CD8-positive, alpha-beta memory T cell (primary cell): ENCODE measurements at regions not wholly inside any gene's neighbourhood (a gene's known extent, or its start where the extent isn't known, plus 50 kb on each side); places are given as distances from the start of the nearest gene placed in this dataset.
A peak's percentile ranks its signal among the peaks of the same experiment; 100 is the strongest.

Experiments
- CTCF ChIA-PET: fragments of 350-600 bp; sonication (Branson Sonifier 250); formaldehyde crosslinking; loops from one replicate; lab custom pipeline; 2021; ENCODE audit warnings: antibody characterized with exemption; lab: Charles Lee
- POLR2A ChIA-PET: fragments of 350-600 bp; sonication (Branson Sonifier 250); formaldehyde crosslinking; loops from one replicate; lab custom pipeline; 2021; ENCODE audit warnings: antibody characterized with exemption; lab: Charles Lee
- DNase-seq, 5 donors: peaks; one replicate each; pipeline versions ENCODE4 v3.0.0 to v3.0.0-alpha.2; 2020 to 2022; ENCODE audit warnings: mixed read lengths in 1 of 5
- H3K27ac ChIP-seq: one replicate; pipeline ENCODE4 v1.7.0; 2013; ENCODE audit warnings: low read depth, mild to moderate bottlenecking, low read length, moderate library complexity
- H3K27me3 ChIP-seq: 2 replicates; pipeline ENCODE4 v1.7.0; 2013; ENCODE audit warnings: low read length, mild to moderate bottlenecking; ENCODE audit not compliant: insufficient read depth, poor library complexity, severe bottlenecking
- H3K36me3 ChIP-seq: 2 replicates; pipeline ENCODE4 v1.7.0; 2013; ENCODE audit warnings: mild to moderate bottlenecking, low read length, moderate library complexity; ENCODE audit not compliant: insufficient read depth
- H3K4me1 ChIP-seq: 2 replicates; pipeline ENCODE4 v1.7.0; 2013; ENCODE audit warnings: mild to moderate bottlenecking, low read length, moderate library complexity; ENCODE audit not compliant: insufficient read depth
- H3K4me3 ChIP-seq: 2 replicates; pipeline ENCODE4 v1.7.0; 2013; ENCODE audit warnings: mild to moderate bottlenecking, low read length
- H3K9me3 ChIP-seq: 2 replicates; pipeline ENCODE4 v1.7.0; 2013; ENCODE audit warnings: mild to moderate bottlenecking, low read length
- H3K27ac Mint-ChIP-seq, 8 donors: one replicate each; pipeline ENCODE4 v1.8.0; 2020 to 2021; ENCODE audit warnings: mixed read lengths in 8 of 8, mild to moderate bottlenecking in 6 of 8, inconsistent platforms in 3 of 8, moderate library complexity in 3 of 8
- H3K27me3 Mint-ChIP-seq, 2 donors: one replicate each; pipeline ENCODE4 v1.8.0; 2020 to 2021; ENCODE audit warnings: mixed read lengths in 2 of 2, mild to moderate bottlenecking in 1 of 2, moderate library complexity in 1 of 2
- H3K36me3 Mint-ChIP-seq, 3 donors: one replicate each; pipeline ENCODE4 v1.8.0; 2020 to 2021; ENCODE audit warnings: mixed read lengths in 3 of 3, inconsistent platforms in 1 of 3, mild to moderate bottlenecking in 1 of 3
- H3K4me1 Mint-ChIP-seq, 3 donors: one replicate each; pipeline ENCODE4 v1.8.0; 2020 to 2021; ENCODE audit warnings: mixed read lengths in 3 of 3, inconsistent platforms in 1 of 3, mild to moderate bottlenecking in 1 of 3
- H3K4me3 Mint-ChIP-seq, 7 donors: one replicate each; pipeline ENCODE4 v1.8.0; 2020 to 2021; ENCODE audit warnings: mixed read lengths in 7 of 7, mild to moderate bottlenecking in 6 of 7, moderate library complexity in 4 of 7, inconsistent platforms in 2 of 7
- H3K9me3 Mint-ChIP-seq, 5 donors: one replicate each; pipeline ENCODE4 v1.8.0; 2020 to 2022; ENCODE audit warnings: mixed read lengths in 5 of 5, mild to moderate bottlenecking in 3 of 5, moderate library complexity in 2 of 5, inconsistent platforms in 1 of 5

DNA sequence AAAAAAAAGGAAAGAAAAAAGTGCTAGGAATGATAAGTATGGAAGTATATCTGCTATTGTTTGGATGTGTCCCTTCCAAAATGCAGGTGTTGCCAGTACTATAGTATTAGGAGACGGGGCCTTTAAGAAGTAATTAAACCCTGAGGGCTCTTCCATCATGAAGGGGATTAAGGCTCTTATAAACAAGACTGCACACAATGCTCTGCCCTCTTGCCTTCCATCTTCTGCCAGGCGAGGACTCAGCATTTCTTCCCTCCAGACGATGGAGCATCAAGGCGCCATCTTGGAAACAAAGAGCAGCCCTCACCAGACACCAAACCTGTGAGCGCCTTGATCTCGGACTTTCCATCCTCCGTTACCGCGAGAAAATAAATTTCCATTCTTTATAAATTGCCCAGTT, 120.1 kb upstream of the GPM6A start:
- ChIA-PET CTCF (no interaction called here), POLR2A (no interaction called here)
- Mint-ChIP-seq H3K27me3 (peaks cover 0 to 2% of the 10 kb centered on the region in 2 donors), H3K27ac (no peak overlapping the region), H3K4me3 (no peak overlapping the region), H3K4me1 (no peaks in the 10 kb centered on the region), H3K9me3 (no peaks in the 10 kb centered on the region), H3K36me3 (no peaks in the 10 kb centered on the region)
- no peaks in the 10 kb centered on the region for H3K4me1 ChIP-seq
- no peaks in the 10 kb centered on the region for H3K9me3 ChIP-seq
- no peak overlapping the region for H3K27ac ChIP-seq
- H3K4me3 ChIP-seq = no peak overlapping the region
- no peak for DNase-seq
- H3K27me3 ChIP-seq = no peaks in the 10 kb centered on the region
- H3K36me3 ChIP-seq = no peaks in the 10 kb centered on the region

DNA sequence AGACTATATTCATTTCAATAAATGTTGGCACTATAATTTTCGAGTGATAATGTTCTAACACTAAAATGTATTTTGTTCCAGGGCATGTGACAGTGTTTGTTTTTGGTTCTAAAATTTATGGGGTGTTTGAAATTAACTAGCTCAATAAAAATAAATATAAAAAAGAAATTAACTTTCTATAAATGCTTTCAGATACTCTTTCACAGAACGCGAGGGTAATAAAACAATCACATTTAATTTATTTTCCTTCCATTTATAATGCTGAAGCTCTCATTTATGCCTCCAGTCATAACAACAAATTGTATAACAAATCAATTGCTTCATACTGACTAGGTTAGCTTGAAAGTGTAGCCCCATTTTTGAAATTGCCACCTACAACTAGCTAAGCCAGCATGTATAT, 122.4 kb upstream of the GPM6A start:
- H3K4me1 ChIP-seq = no peaks in the 10 kb centered on the region
- Mint-ChIP-seq H3K9me3 (no peaks in the 10 kb centered on the region), H3K36me3 (no peaks in the 10 kb centered on the region), H3K4me3 (no peak overlapping the region), H3K4me1 (no peaks in the 10 kb centered on the region), H3K27ac (no peak overlapping the region), H3K27me3 (peaks cover 0 to 2% of the 10 kb centered on the region in 2 donors)
- ChIA-PET POLR2A (no interaction called here), CTCF (no interaction called here)
- H3K9me3 ChIP-seq = no peaks in the 10 kb centered on the region
- no peak overlapping the region for H3K27ac ChIP-seq
- no peak for DNase-seq
- H3K4me3 ChIP-seq = no peak overlapping the region
- no peaks in the 10 kb centered on the region for H3K36me3 ChIP-seq
- H3K27me3 ChIP-seq = no peaks in the 10 kb centered on the region

DNA sequence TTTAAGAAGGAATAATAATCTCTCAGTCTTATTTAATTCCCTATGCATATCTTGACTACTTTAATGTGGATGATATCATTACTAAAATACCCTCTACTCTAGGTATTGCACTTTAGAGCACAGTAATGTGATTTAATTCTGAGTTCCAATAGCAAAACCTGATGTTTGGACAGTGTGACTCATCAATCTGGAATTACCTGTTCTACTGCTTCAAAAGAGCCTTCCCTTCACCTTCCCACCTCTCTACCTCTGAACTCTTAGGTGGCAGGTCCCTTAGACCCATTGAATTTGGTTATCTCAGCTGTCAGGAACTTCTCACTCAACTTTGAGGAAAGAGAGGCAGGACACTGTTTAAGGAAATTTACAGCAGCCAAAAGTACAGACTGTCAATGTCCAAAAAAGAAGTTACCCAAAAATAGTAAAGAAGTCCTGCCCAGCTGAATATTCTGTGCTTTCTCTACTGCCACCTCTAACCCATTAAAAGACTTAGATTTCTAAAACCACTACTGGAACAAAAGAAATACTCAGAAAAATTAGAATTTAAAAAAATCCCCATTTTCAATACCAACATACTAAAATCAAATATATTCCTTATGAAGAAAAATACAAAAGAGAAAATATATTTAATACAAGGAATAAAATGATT, 123.1 kb upstream of the GPM6A start:
- no peak for DNase-seq
- Mint-ChIP-seq H3K9me3 (no peaks in the 10 kb centered on the region), H3K27me3 (peaks cover 0 to 2% of the 10 kb centered on the region in 2 donors), H3K4me3 (no peak overlapping the region), H3K4me1 (no peaks in the 10 kb centered on the region), H3K27ac (no peak overlapping the region), H3K36me3 (no peaks in the 10 kb centered on the region)
- no peak overlapping the region for H3K27ac ChIP-seq
- ChIA-PET CTCF (no interaction called here), POLR2A (no interaction called here)
- H3K4me1 ChIP-seq = no peaks in the 10 kb centered on the region
- H3K9me3 ChIP-seq = no peaks in the 10 kb centered on the region
- H3K27me3 ChIP-seq = no peaks in the 10 kb centered on the region
- H3K36me3 ChIP-seq = no peaks in the 10 kb centered on the region
- no peak overlapping the region for H3K4me3 ChIP-seq

DNA sequence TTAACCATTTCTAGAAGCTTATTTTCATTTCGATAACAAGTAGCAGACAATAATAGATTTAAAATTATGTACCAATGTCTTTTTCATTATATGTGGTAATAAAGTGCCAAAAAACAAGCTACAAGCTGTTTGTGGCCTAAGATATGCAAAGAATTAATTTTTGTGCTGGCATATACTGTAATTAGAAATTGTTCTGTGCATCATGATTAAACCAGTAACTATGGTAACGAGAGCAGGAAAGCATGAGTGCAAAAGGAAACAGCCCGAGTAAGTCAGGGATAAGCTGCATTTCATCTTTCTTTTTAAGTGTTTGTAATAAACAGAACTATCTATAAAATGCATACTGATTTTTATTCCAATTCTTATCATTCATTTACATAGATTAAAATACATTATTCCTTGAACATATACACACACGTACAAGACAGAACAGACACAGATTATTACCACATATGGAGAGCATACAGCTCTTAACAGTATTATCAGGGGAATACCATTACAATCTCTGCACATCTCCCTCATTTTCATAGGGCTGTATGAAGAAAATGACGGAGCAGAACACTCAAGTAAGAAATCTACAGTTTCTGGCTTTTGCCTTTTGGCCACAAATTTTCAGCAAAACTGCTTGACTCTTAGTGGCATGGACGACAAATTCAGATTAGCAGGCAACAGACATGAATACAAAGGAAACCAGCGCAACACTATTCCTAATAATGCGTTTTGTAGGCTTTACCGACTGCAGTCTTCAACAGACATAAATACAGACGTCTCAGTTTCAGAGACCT, 121.3 kb upstream of the WDR17 start:
- Histone ChIP-seq H3K9me3 (no peaks in the 10 kb centered on the region), H3K4me1 (no peaks in the 10 kb centered on the region), H3K36me3 (no peaks in the 10 kb centered on the region), H3K27me3 (no peaks in the 10 kb centered on the region), H3K27ac (no peak overlapping the region), H3K4me3 (no peak overlapping the region)
- ChIA-PET CTCF (no interaction called here), POLR2A (no interaction called here)
- DNase-seq = no peak
- H3K4me3 Mint-ChIP-seq = no peak overlapping the region
- peaks cover 6 to 9% (median 7%) of the 10 kb centered on the region in 3 donors for H3K4me1 Mint-ChIP-seq
- no peaks in the 10 kb centered on the region for H3K9me3 Mint-ChIP-seq
- peaks cover 3 to 12% of the 10 kb centered on the region in 2 donors for H3K27me3 Mint-ChIP-seq
- no peak overlapping the region for H3K27ac Mint-ChIP-seq
- no peaks in the 10 kb centered on the region for H3K36me3 Mint-ChIP-seq

DNA sequence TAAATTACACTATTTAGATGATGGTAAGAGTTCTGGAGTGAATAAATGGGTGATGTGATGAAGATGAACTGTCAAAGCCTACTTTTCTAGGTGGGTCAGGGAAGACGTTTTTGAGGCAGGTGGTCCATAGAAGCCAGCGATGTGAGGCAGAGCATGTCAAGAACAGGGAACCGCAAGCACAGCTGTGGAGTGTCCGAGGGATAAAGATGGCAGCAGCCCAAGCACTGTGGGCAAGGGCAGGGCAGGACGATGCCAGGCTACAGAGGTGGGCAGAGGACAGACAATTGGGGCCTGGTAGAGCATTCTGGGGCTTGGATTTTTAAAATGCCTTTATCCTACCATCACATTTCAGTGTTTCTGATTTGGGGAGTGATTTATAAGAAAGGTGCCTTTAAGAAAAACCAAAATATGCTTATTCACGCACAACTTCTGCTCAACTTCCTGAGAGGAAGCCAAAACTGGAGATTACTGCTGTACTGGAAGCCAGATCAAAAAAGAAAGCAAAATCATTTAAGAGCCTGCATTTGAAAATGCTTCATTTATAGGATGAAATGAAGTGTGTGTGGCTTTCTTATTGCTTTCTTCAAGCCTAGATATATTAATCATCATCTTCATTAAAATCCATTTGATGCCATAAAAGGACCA, 119.0 kb upstream of the WDR17 start:
- Mint-ChIP-seq H3K27me3 (peaks cover 3 to 12% of the 10 kb centered on the region in 2 donors), H3K36me3 (no peaks in the 10 kb centered on the region), H3K9me3 (no peaks in the 10 kb centered on the region), H3K27ac (peak overlapping the region in 2 of 8 donors; percentile 0 to 51), H3K4me3 (peak overlapping the region in 2 of 7 donors; percentile 7 to 19), H3K4me1 (peaks cover 6 to 9% (median 7%) of the 10 kb centered on the region in 3 donors)
- H3K4me3 ChIP-seq = no peak overlapping the region
- POLR2A ChIA-PET = no interaction called here
- H3K4me1 ChIP-seq = no peaks in the 10 kb centered on the region
- no peaks in the 10 kb centered on the region for H3K36me3 ChIP-seq
- H3K27me3 ChIP-seq = no peaks in the 10 kb centered on the region
- DNase-seq = no peak
- H3K9me3 ChIP-seq = no peaks in the 10 kb centered on the region
- H3K27ac ChIP-seq = no peak overlapping the region
- CTCF ChIA-PET = no interaction called here

DNA sequence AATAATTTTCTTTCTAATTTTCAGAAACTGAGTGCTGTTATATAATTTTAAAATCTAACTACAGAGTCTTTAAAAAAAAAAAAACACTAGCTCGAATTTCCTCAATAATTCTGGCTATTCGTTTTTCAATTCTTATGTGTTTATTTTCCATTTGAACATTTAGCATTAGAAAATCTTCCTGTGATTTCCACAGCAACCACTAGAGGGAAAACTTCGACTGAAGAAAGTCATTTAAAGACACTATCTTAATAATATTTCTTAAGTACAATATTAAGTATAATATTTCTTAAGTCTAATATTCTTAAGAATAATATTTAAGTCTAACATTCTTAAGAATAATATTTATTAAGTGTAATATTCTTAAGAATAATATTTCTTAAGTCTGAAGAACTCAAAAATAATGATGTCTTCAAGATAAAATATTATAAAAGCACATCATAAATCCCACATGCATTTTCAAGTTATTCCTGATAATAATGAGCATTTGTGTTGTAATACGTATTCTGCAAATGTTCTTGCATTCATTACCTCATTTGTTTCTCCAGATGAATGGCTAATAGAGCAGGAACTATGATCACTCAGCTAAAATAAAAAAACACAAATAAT, 118.4 kb upstream of the WDR17 start:
- Mint-ChIP-seq H3K27ac (no peak overlapping the region), H3K4me3 (no peak overlapping the region), H3K36me3 (no peaks in the 10 kb centered on the region), H3K9me3 (no peaks in the 10 kb centered on the region), H3K4me1 (peaks cover 6 to 9% (median 7%) of the 10 kb centered on the region in 3 donors), H3K27me3 (peaks cover 3 to 16% of the 10 kb centered on the region in 2 donors)
- no peak for DNase-seq
- POLR2A ChIA-PET = no interaction called here
- no peaks in the 10 kb centered on the region for H3K9me3 ChIP-seq
- H3K27ac ChIP-seq = no peak overlapping the region
- CTCF ChIA-PET = interaction anchor here (1.1 kb wide), 1 partner anchor 394 kb away, joined by 3 read pairs; no protein-coding TSS in a partner anchor
- H3K4me3 ChIP-seq = no peak overlapping the region
- H3K36me3 ChIP-seq = no peaks in the 10 kb centered on the region
- no peaks in the 10 kb centered on the region for H3K27me3 ChIP-seq
- no peaks in the 10 kb centered on the region for H3K4me1 ChIP-seq

DNA sequence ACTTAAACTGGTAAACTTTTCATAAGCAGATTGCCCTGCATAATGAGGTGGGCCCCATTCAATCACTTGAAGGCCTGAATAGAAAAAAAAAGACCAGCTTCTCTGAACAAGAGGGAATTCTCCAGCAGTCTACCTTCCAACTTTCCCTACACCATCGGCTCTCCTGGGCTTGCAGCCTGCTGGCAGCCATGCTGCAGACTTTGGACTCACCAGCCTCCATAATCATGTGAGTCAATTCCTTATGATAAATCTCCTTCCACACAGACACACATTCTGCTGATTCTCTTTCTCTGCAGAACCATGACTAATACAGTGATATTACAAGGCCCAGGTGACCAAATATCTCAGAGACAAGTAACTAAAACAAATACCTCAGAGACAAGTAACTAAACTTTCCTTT, 113.8 kb upstream of the WDR17 start:
- Mint-ChIP-seq H3K4me1 (peaks cover under 1 to 2% (median under 1%) of the 10 kb centered on the region in 3 donors), H3K27me3 (peaks cover 0 to 15% of the 10 kb centered on the region in 2 donors), H3K9me3 (no peaks in the 10 kb centered on the region), H3K27ac (no peak overlapping the region), H3K4me3 (no peak overlapping the region), H3K36me3 (no peaks in the 10 kb centered on the region)
- Histone ChIP-seq H3K27me3 (no peaks in the 10 kb centered on the region), H3K27ac (no peak overlapping the region), H3K4me1 (no peaks in the 10 kb centered on the region), H3K36me3 (no peaks in the 10 kb centered on the region), H3K9me3 (no peaks in the 10 kb centered on the region), H3K4me3 (no peak overlapping the region)
- POLR2A ChIA-PET = no interaction called here
- CTCF ChIA-PET = no interaction called here
- DNase-seq = no peak

DNA sequence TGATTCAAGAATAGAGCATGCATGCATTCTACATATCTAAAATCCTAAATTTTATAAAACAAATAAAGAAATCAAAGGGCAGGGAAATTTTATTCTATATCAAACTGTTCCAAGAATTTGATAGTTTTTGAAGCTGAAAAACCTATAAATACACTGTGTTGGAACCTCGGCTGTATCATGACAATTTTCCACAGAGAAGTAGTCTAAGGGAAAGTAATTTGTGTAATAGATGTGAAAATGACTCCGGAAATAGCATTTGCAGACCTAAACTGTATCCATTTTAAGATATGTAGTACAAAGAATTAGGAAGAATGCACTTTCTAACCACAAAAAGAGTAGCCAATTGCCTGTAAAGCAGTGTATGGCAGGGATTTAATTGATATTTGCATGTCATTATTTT, 112.5 kb upstream of the WDR17 start:
- H3K36me3 ChIP-seq = no peaks in the 10 kb centered on the region
- H3K4me1 ChIP-seq = no peaks in the 10 kb centered on the region
- Mint-ChIP-seq H3K4me3 (no peak overlapping the region), H3K9me3 (peaks cover 0 to 2% (median 0%) of the 10 kb centered on the region in 5 donors), H3K27ac (no peak overlapping the region), H3K36me3 (no peaks in the 10 kb centered on the region), H3K27me3 (peaks cover 0 to 11% of the 10 kb centered on the region in 2 donors), H3K4me1 (no peaks in the 10 kb centered on the region)
- H3K9me3 ChIP-seq = no peaks in the 10 kb centered on the region
- no peak overlapping the region for H3K27ac ChIP-seq
- POLR2A ChIA-PET = no interaction called here
- CTCF ChIA-PET = no interaction called here
- no peak for DNase-seq
- no peaks in the 10 kb centered on the region for H3K27me3 ChIP-seq
- no peak overlapping the region for H3K4me3 ChIP-seq
